GM12878 (cell line): ENCODE measurements at regions not wholly inside any gene's neighbourhood (a gene's known extent, or its start where the extent isn't known, plus 50 kb on each side); places are given as distances from the start of the nearest gene placed in this dataset.

Source experiments
- ATAC-seq: fragments of 200-7000 bp; cut with Tn5 transposase; 3 replicates; pipeline ENCODE4 v1.9.1; 2020; ENCODE audit warnings: mild to moderate bottlenecking, moderate library complexity
- BruUV-seq: library from RNA; stranded (reverse); fragments of 400-500 nt; replicated peaks from 2 replicates; lab custom pipeline; 2021; lab: Mats Ljungman, UMichigan
- CTCF ChIA-PET: fragments of 300-600 bp; sonication (Branson Sonifier 250); formaldehyde crosslinking; extraction: SDS; loops from one replicate; lab custom pipeline; 2021; ENCODE audit warnings: inconsistent platforms; lab: Yijun Ruan, JAX
- POLR2A ChIA-PET: fragments of 350-600 bp; formaldehyde crosslinking; extraction: SDS; loops from one replicate; lab custom pipeline; 2021; ENCODE audit warnings: inconsistent platforms; lab: Charles Lee
- RAD21 ChIA-PET: fragments of 300-600 bp; sonication (Branson Sonifier 250); formaldehyde crosslinking; loops from one replicate; lab custom pipeline; 2023; ENCODE audit warnings: antibody characterized with exemption; ENCODE audit not compliant: unreplicated experiment; lab: Charles Lee
- SMC1A ChIA-PET: fragments of 300-600 bp; sonication (Branson Sonifier 250); formaldehyde crosslinking; loops from one replicate; lab custom pipeline; 2023; ENCODE audit not compliant: unreplicated experiment, uncharacterized antibody; lab: Charles Lee
- DNase-seq: peaks from one replicate; pipeline ENCODE4 v3.0.0-alpha.2; 2011; ENCODE audit warnings: low read depth, low spot score
- FAIRE-seq: peaks from 3 replicates; lab custom pipeline; 2011; peaks lifted over from hg19 to GRCh38; lab: Jason Lieb, UNC
- H2AFZ ChIP-seq: 2 replicates; pipeline ENCODE4 v1.6.0; 2011; ENCODE audit warnings: low read depth, low read length, control low read depth; ENCODE audit not compliant: control insufficient read depth
- H3K27ac ChIP-seq: 2 replicates; pipeline ENCODE4 v1.5.1; 2011; ENCODE audit warnings: control low read depth; ENCODE audit not compliant: control insufficient read depth, insufficient read depth
- H3K27me3 ChIP-seq, 2 experiments: replicated peaks in 1 of 2; 2 replicates each; pipeline versions ENCODE4 v1.6.0 to v1.6.1; 2011; ENCODE audit warnings: low read length in 1 of 2; ENCODE audit not compliant: control insufficient read depth in 2 of 2, insufficient read depth in 2 of 2
- H3K36me3 ChIP-seq, 2 experiments: 2 replicates each; pipeline ENCODE4 v1.5.1; 2011; ENCODE audit warnings: low read length in 1 of 2; ENCODE audit not compliant: control insufficient read depth in 2 of 2, insufficient read depth in 2 of 2
- H3K4me1 ChIP-seq: 2 replicates; pipeline ENCODE4 v1.6.1; 2011; ENCODE audit warnings: mild to moderate bottlenecking, low read length, moderate library complexity, mixed read lengths; ENCODE audit not compliant: control insufficient read depth, insufficient read depth
- H3K4me2 ChIP-seq: 2 replicates; pipeline ENCODE4 v1.6.0; 2011; ENCODE audit warnings: control low read depth; ENCODE audit not compliant: control insufficient read depth, insufficient read depth
- H3K4me3 ChIP-seq: fragments of 200-600 bp; sonication (generic); 2 replicates; pipeline ENCODE4 v1.5.1; 2016
- H3K79me2 ChIP-seq: 2 replicates; pipeline ENCODE4 v1.6.0; 2011; ENCODE audit warnings: low read length; ENCODE audit not compliant: control insufficient read depth, insufficient read depth
- H3K9ac ChIP-seq: 2 replicates; pipeline ENCODE4 v1.8.0; 2011; ENCODE audit warnings: low read length, control low read depth, mixed read lengths; ENCODE audit not compliant: control insufficient read depth, insufficient read depth
- H3K9me3 ChIP-seq: replicated peaks from 3 replicates; pipeline ENCODE4 v1.5.1; 2011; ENCODE audit warnings: mild to moderate bottlenecking, low read length; ENCODE audit not compliant: control insufficient read depth, insufficient read depth
- H4K20me1 ChIP-seq: 2 replicates; pipeline ENCODE4 v1.6.0; 2011; ENCODE audit not compliant: control insufficient read depth, insufficient read depth
- HCFC1 ChIP-seq: fragments of 150-350 bp; IDR thresholded peaks from 2 replicates; pipeline ENCODE4 v1.6.1; 2014; ENCODE audit warnings: low read length
- PAX8 ChIP-seq: fragments of 450-650 bp; IDR thresholded peaks from 2 replicates; pipeline ENCODE4 v1.6.1; 2017; ENCODE audit warnings: mild to moderate bottlenecking, moderate library complexity
- PML ChIP-seq: IDR thresholded peaks from 2 replicates; pipeline ENCODE4 v1.6.1; 2012; ENCODE audit warnings: low read length, inconsistent platforms
- RCOR1 ChIP-seq: conservative IDR thresholded peaks from 2 replicates; pipeline ENCODE4 v1.6.1; 2012; ENCODE audit warnings: low read depth, low read length, improper control_type of control experiment
- SMAD1 ChIP-seq: fragments of 450-650 bp; IDR thresholded peaks from 2 replicates; pipeline ENCODE4 v1.6.1; 2018; ENCODE audit warnings: mild to moderate bottlenecking, low read depth; ENCODE audit not compliant: partially characterized antibody
- TBL1XR1 ChIP-seq: IDR thresholded peaks from 2 replicates; pipeline ENCODE4 v1.6.1; 2012; ENCODE audit warnings: low read depth, low read length, improper control_type of control experiment
- ZNF274 ChIP-seq: IDR thresholded peaks from one replicate; pipeline ENCODE4 v1.8.0; 2011; ENCODE audit not compliant: insufficient read length, insufficient read depth
- ZNF384 ChIP-seq: IDR thresholded peaks from 2 replicates; pipeline ENCODE4 v1.6.1; 2012; ENCODE audit warnings: low read depth, mild to moderate bottlenecking, low read length, improper control_type of control experiment, borderline replicate concordance
- WGBS: methylation state at CpG from one replicate; pipeline ENCODE4 v1.1.6; 2016; ENCODE audit warnings: low lambda C conversion rate; ENCODE audit not compliant: insufficient replicate concordance, insufficient coverage; ENCODE audit errors: missing lambda C conversion rate; 5-methylcytosine and 5-hydroxymethylcytosine counted together
- in situ Hi-C: fragments of 300-500 bp; cut with MboI; formaldehyde crosslinking; loops from 9 replicates; pipeline ENCODE4 v1.14.3; 2018; ENCODE audit warnings: mixed read lengths
- intact Hi-C: fragments of 100-400 bp; cut with micrococcal nuclease; formaldehyde crosslinking; loops from one replicate; pipeline ENCODE4 v1.14.2; 2022; ENCODE audit not compliant: unreplicated experiment
- TF ChIP-seq, protein P1 (sequence below): fragments of 450-650 bp; IDR thresholded peaks from 2 replicates; pipeline ENCODE4 v1.6.1; 2017; ENCODE audit warnings: mild to moderate bottlenecking, moderate library complexity
- TF ChIP-seq, protein P2 (sequence below): IDR thresholded peaks from 2 replicates; pipeline ENCODE4 v1.6.1; 2012; ENCODE audit warnings: low read length, inconsistent platforms
- TF ChIP-seq, protein P3 (sequence below): fragments of 450-650 bp; IDR thresholded peaks from 2 replicates; pipeline ENCODE4 v1.6.1; 2017; ENCODE audit warnings: mild to moderate bottlenecking

DNA sequence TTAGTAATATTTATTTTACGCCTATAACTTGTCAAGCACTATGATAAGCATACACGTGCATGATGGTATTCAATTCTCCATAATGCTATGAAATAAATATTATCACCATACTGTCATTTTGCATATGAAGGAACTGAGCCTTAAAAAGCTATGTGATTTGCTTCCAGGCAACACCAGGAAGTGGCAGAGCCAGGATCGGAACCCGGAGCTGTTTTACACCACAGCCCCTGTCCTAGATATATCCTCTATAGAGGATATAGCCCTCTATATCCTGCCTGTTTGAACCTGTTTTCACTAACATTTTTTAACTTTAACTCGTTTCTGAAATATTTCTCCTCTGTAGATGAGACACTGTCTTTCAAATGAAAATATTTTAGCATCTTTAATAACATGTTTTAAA is 690.0 kb downstream of the SATB2 start (continued):
- TF ChIP-seq, protein P1, sequence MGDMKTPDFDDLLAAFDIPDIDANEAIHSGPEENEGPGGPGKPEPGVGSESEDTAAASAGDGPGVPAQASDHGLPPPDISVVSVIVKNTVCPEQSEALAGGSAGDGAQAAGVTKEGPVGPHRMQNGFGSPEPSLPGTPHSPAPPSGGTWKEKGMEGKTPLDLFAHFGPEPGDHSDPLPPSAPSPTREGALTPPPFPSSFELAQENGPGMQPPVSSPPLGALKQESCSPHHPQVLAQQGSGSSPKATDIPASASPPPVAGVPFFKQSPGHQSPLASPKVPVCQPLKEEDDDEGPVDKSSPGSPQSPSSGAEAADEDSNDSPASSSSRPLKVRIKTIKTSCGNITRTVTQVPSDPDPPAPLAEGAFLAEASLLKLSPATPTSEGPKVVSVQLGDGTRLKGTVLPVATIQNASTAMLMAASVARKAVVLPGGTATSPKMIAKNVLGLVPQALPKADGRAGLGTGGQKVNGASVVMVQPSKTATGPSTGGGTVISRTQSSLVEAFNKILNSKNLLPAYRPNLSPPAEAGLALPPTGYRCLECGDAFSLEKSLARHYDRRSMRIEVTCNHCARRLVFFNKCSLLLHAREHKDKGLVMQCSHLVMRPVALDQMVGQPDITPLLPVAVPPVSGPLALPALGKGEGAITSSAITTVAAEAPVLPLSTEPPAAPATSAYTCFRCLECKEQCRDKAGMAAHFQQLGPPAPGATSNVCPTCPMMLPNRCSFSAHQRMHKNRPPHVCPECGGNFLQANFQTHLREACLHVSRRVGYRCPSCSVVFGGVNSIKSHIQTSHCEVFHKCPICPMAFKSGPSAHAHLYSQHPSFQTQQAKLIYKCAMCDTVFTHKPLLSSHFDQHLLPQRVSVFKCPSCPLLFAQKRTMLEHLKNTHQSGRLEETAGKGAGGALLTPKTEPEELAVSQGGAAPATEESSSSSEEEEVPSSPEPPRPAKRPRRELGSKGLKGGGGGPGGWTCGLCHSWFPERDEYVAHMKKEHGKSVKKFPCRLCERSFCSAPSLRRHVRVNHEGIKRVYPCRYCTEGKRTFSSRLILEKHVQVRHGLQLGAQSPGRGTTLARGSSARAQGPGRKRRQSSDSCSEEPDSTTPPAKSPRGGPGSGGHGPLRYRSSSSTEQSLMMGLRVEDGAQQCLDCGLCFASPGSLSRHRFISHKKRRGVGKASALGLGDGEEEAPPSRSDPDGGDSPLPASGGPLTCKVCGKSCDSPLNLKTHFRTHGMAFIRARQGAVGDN: no peak
- TF ChIP-seq PAX8 (no peak), SMAD1 (no peak)
- TF ChIP-seq, all 136 proteins: peak for 0

DNA sequence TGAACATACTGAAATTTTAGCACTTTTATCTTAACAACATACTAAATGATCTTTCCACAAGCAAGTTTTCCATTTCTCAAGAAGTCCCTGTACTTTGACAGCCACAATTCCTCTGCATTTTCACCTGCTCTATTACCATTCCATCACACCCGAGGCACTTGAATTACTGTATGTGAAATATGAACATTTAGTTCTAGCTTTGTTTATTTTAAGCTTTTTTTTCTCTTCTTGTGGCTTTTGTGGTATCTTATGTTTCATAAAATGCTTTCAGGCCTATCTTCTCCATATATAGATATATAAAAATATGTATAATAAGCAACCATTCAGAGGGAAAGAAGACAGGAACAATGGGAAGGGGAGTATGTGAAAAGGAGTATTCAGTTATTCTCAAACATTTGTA is 693.9 kb downstream of the SATB2 start:
- H3K36me3 ChIP-seq: no peaks in the 10 kb centered on the region
- in situ Hi-C loops: no loop called here
- POLR2A ChIA-PET: interaction anchor here (1.4 kb wide), 1 partner anchor 12 kb away, joined by 5 read pairs; no protein-coding TSS in a partner anchor
- H3K79me2 ChIP-seq: no peaks in the 10 kb centered on the region
- H3K4me3 ChIP-seq: no peak overlapping the region
- H3K9ac ChIP-seq: no peak overlapping the region
- H4K20me1 ChIP-seq: no peaks in the 10 kb centered on the region
- H3K27me3 ChIP-seq: no peaks in the 10 kb centered on the region
- FAIRE-seq (no peak), ATAC-seq (peak; percentile 50), DNase-seq (no peak)
- H3K4me1 ChIP-seq: no peaks in the 10 kb centered on the region
- H3K27ac ChIP-seq: no peak overlapping the region
- intact Hi-C loops: no loop called here
- BruUV-seq: no TSS peak
- CTCF ChIA-PET: interaction anchor here (0.6 to 3.1 kb wide), 6 partner anchors 8 to 225 kb away, joined by 3 to 11 read pairs (median 4); no protein-coding TSS in a partner anchor
- no peaks in the 10 kb centered on the region for H3K9me3 ChIP-seq
- no peak overlapping the region for H2AFZ ChIP-seq
- 4% methylated on average over 1 of the region's 1 CpG for WGBS
- RAD21 ChIA-PET: interaction anchor here (0.7 to 3.0 kb wide), 13 partner anchors 9 to 126 kb away, joined by 3 to 16 read pairs (median 5); no protein-coding TSS in a partner anchor
- no peak overlapping the region for H3K4me2 ChIP-seq
- SMC1A ChIA-PET: interaction anchor here (0.9 to 8.3 kb wide), 17 partner anchors 9 to 148 kb away, joined by 3 to 93 read pairs (median 5); no protein-coding TSS in a partner anchor
- TF ChIP-seq, protein P1: no peak
- TF ChIP-seq ZNF384 (no peak), PML (no peak), RCOR1 (no peak), TBL1XR1 (no peak), HCFC1 (no peak), ZNF274 (no peak)
- TF ChIP-seq, protein P2, sequence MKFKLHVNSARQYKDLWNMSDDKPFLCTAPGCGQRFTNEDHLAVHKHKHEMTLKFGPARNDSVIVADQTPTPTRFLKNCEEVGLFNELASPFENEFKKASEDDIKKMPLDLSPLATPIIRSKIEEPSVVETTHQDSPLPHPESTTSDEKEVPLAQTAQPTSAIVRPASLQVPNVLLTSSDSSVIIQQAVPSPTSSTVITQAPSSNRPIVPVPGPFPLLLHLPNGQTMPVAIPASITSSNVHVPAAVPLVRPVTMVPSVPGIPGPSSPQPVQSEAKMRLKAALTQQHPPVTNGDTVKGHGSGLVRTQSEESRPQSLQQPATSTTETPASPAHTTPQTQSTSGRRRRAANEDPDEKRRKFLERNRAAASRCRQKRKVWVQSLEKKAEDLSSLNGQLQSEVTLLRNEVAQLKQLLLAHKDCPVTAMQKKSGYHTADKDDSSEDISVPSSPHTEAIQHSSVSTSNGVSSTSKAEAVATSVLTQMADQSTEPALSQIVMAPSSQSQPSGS: no peak
- TF ChIP-seq, protein P3, sequence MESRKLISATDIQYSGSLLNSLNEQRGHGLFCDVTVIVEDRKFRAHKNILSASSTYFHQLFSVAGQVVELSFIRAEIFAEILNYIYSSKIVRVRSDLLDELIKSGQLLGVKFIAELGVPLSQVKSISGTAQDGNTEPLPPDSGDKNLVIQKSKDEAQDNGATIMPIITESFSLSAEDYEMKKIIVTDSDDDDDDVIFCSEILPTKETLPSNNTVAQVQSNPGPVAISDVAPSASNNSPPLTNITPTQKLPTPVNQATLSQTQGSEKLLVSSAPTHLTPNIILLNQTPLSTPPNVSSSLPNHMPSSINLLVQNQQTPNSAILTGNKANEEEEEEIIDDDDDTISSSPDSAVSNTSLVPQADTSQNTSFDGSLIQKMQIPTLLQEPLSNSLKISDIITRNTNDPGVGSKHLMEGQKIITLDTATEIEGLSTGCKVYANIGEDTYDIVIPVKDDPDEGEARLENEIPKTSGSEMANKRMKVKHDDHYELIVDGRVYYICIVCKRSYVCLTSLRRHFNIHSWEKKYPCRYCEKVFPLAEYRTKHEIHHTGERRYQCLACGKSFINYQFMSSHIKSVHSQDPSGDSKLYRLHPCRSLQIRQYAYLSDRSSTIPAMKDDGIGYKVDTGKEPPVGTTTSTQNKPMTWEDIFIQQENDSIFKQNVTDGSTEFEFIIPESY: no peak
